Suppressor macrophage (primary cell): ENCODE measurements at regions not wholly inside any gene's neighbourhood (a gene's known extent, or its start where the extent isn't known, plus 50 kb on each side); places are given as distances from the start of the nearest gene placed in this dataset.

Experiments used
- DNase-seq, 4 experiments: peaks; one replicate each; pipeline ENCODE4 v3.0.0-alpha.2; 2020 to 2022

- peak in 1 of 4 experiments; percentile 16 for DNase-seq
These were observed 64.4 kb upstream of the TIAM1 start for GRCh38 chr21:31408301-31409088.

- DNase-seq: no peak
These were observed 62.4 kb upstream of the TIAM1 start for GRCh38 chr21:31406510-31406909.

- no peak for DNase-seq
These were observed 61.5 kb upstream of the TIAM1 start for GRCh38 chr21:31405604-31406003.

- no peak for DNase-seq
These were observed 59.7 kb upstream of the TIAM1 start for GRCh38 chr21:31403596-31404333.

GRCh38 chr21:31399591-31399990 lies 55.5 kb upstream of the TIAM1 start:
- DNase-seq: no peak

- no peak for DNase-seq
These were observed 54.5 kb upstream of the TIAM1 start for GRCh38 chr21:31398574-31398973.

GRCh38 chr21:31397939-31398338 lies 53.9 kb upstream of the TIAM1 start:
- no peak for DNase-seq

GRCh38 chr21:31397515-31397926 lies 53.5 kb upstream of the TIAM1 start:
- DNase-seq: no peak

GRCh38 chr21:31397030-31397429 lies 53.0 kb upstream of the TIAM1 start:
- no peak for DNase-seq

GRCh38 chr21:31396399-31396798 lies 52.3 kb upstream of the TIAM1 start:
- DNase-seq: no peak

- DNase-seq: no peak
These were observed 51.7 kb upstream of the TIAM1 start for GRCh38 chr21:31395791-31396190.

- DNase-seq: no peak
These were observed 51.2 kb upstream of the TIAM1 start for GRCh38 chr21:31395268-31395667.

GRCh38 chr21:31394309-31394708 lies 50.2 kb upstream of the TIAM1 start:
- DNase-seq: no peak
